ENCODE measurements at regions not wholly inside any gene's neighbourhood (a gene's known extent, or its start where the extent isn't known, plus 50 kb on each side); places are given as distances from the start of the nearest gene placed in this dataset.

GRCh38 chr10:32109603-32110002 is 53.4 kb upstream of the KIF5B start:
- Mint-ChIP-seq H3K36me3 (ENCODE audit: low read depth) (no peaks in the 10 kb centered on the region), H3K27ac (no peak overlapping the region), H3K4me3 (no peak overlapping the region), H3K9me3 (no peaks in the 10 kb centered on the region), H3K4me1 (no peaks in the 10 kb centered on the region), H3K27me3 (peaks cover 3% of the 10 kb centered on the region)
- ATAC-seq, result no peak
- DNase-seq, result no peak
